Fibroblast of skin of abdomen (primary cell): ENCODE measurements at regions not wholly inside any gene's neighbourhood (a gene's known extent, or its start where the extent isn't known, plus 50 kb on each side); places are given as distances from the start of the nearest gene placed in this dataset.
"Not testable (repeated sequence)": the region's sequence is repeated elsewhere in the genome, so short reads cannot be mapped to it uniquely, and the experiment has no call there.

Experiments used
- DNase-seq: peaks from one replicate; pipeline ENCODE4 v3.0.0-alpha.2; 2013

DNA sequence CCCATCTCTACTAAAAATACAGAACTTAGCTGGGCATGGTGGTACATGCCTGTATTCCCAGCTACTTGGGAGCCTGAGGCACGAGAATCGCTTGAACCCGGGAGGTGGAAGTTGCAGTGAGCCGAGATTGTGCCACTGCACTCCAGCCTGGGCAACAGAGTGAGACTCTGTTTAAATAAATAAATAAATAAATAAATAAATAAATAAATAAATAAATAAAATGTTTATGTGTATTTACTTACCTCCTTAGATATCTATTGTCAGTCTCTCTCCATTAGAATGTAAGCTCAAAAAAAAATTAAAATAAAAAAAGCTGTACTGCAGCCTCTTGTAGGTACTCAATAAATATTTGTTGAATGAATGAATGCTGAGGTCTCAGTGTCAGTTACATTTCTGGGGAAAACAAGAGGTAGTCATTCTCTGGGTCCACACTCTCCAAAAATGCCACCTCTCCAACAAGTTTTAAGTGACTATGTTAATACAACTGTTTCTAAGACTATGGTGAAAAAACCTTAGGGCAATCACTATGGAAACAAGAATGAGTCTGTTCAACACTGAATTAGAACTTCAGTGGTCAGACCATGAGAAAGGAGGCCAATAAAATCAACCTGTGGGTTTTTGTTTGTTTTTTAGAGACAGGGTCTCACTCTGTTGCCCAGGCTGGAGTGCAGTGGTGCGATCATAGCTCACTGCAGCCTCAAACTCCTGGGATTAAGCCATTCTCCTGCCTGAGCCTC is 76.2 kb upstream of the C16orf82 start:
- not testable (repeated sequence) for DNase-seq

DNA sequence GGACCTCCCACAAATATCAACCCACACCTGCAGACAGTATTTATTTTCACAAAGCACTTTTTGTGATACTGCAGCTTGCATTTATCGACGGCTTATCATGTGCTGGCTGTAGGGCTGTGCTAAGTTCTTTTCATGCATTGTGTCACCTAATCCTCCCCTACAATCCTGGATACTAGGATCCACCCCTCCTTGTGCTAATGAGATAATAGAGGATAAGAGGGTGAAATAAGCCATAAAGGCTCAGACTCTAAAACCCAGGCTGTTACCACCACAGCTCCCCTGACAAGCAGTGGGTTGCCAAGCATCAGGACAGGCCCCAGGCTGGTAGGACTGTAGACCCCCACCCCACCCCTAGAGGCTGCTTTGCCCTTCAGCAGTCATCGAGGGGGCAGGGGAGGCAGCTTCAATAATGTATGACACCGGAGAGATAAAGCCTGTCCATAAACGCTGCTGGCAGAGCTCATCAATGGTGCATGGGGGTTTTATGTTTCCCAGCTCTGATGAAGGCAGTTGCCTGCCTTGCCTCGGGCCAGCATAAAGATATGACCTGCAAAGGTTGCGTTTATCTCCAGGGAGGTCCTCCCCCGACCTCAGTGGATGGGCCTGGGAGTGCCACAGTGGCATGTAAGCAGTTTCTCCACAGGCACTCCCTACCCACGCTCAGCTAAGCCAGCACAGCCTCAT is 73.9 kb upstream of the C16orf82 start:
- DNase-seq: no peak

DNA sequence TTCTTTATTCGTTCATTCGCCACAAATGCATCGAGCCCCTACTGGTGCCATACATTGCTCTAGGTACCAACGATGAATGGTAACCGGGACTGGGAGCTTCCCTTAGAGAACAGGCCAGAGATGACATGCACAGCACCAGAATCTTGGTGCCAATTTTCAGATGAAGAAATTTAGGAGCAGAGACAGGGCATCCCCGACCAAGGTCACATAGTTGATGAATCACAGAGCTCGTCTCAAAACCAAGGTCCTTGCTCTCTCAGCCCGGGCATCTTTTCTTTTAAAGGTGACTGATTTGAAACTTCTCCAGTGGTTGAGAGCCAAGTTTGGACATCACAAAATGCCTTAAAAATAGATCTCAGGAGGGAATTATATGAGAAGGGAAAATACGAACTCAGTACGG is 73.2 kb upstream of the C16orf82 start:
- DNase-seq: no peak

DNA sequence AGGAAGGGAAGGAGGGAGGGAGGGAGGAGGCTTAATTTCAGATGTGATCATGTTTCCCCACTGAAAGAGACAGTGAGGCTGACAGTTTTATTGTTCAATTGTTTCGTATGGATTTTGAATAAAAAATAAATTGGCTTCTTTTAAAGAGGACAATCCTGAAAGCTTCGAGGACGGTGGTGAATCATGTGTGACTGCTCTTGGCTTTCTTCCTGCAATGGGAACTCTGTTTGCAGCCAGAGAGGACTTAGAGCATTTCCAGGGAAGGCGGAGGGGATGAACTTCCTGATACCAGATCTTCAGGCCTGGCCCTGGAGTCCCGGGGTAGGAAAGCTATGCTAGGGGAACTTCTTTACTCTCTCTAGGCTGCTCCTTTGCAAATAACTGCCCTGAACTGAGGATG is 72.8 kb upstream of the C16orf82 start:
- peak; percentile 22 for DNase-seq

DNA sequence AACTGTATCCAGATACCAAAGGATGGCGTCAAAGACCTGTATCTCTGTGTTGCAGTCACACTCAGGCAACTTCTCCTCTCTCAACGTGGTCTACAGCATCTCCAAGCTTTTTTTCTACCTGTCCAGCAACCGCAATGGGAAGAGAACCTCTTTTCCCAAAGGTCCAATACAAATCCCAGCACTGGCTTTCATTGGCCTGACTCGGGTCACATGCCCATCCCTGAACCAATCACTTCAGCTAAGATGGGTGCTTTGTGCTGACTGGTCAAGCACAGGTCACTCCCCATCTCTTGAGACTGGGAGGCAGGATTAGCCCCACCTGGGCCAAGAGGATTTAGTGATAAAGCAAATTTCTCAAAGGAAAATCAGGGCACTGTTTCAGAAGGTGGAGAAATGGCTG is 71.2 kb upstream of the C16orf82 start:
- no peak for DNase-seq

DNA sequence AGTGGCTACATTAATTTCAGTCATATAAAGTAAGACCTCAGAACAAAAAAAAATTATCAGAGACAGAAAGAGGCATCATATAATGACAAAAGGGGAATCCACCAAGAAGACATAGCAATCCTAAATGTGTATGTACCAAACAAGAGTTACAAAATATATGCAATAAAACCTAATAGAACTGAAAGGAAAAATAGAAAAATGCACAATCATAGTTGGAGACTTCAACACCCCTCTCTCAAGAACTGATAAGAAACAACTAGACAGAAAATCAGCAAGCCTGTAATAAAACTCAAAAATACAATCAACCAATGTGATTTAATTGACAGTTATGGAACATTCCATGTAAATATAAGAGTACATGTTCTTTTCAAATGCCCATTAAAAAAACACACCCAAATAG is 61.3 kb upstream of the C16orf82 start:
- no peak for DNase-seq
